Mammary epithelial cell (primary cell): ENCODE measurements at regions not wholly inside any gene's neighbourhood (a gene's known extent, or its start where the extent isn't known, plus 50 kb on each side); places are given as distances from the start of the nearest gene placed in this dataset.

Source experiments
- CTCF ChIP-seq, 2 donors: IDR thresholded peaks in 1 of 2; conservative IDR thresholded peaks in 1 of 2; 2 replicates each; pipeline ENCODE4 v1.5.1; 2011 to 2012; ENCODE audit warnings: inconsistent platforms in 2 of 2, low read length in 2 of 2, mild to moderate bottlenecking in 2 of 2, control low read depth in 1 of 2, low read depth in 1 of 2; ENCODE audit not compliant: insufficient read depth in 1 of 2; ENCODE audit errors: extremely low read depth in 1 of 2
- EZH2 ChIP-seq: IDR thresholded peaks from 2 replicates; pipeline ENCODE4 v1.6.1; 2012; ENCODE audit warnings: low read length, inconsistent platforms, borderline replicate concordance

- TF ChIP-seq CTCF (conservative IDR thresholded peaks at IDR 0.05 in 1 of 2, IDR thresholded peaks at IDR 0.05 in 1 of 2; ENCODE audit: extremely low read depth in 1 of 2, insufficient read depth in 1 of 2, low read depth in 1 of 2, low read length in 2 of 2) (no peak), EZH2 (no peak)
These were observed 146.0 kb upstream of the STMND1 start for GRCh38 chr6:16955899-16956298.
